ENCODE measurements at regions not wholly inside any gene's neighbourhood (a gene's known extent, or its start where the extent isn't known, plus 50 kb on each side); places are given as distances from the start of the nearest gene placed in this dataset.

GRCh38 chr7:152544971-152545619 is 109.3 kb upstream of the KMT2C start:
- Histone ChIP-seq H4K5ac (ENCODE audit: low read depth, low read length) (no peak overlapping the region), H3K9ac (ENCODE audit: low read depth, low read length) (no peak overlapping the region), H3K56ac (ENCODE audit: extremely low read depth, insufficient read depth, low read length) (no peak overlapping the region), H4K8ac (ENCODE audit: low read depth in 2 of 2, low read length in 2 of 2) (no peak overlapping the region), H3K27me3 (ENCODE audit: control insufficient read depth, insufficient read depth, low read length) (no peaks in the 10 kb centered on the region), H2BK5ac (ENCODE audit: low read depth, low read length, poor library complexity, severe bottlenecking) (no peak overlapping the region), H4K20me1 (ENCODE audit: insufficient read depth, low read length) (no peaks in the 10 kb centered on the region), H4K91ac (ENCODE audit: insufficient read depth, low read depth, low read length) (no peak overlapping the region), H3K27ac (ENCODE audit: insufficient read depth, low read length) (no peak overlapping the region), H3K23ac (ENCODE audit: low read depth, low read length) (no peak overlapping the region), H2BK15ac (ENCODE audit: low read depth, low read length) (no peak overlapping the region), H2BK120ac (ENCODE audit: low read depth, low read length) (no peak overlapping the region), H3K36me3 (ENCODE audit: control insufficient read depth, insufficient read depth, low read length) (no peaks in the 10 kb centered on the region), H2AK9ac (replicated peaks; ENCODE audit: low read depth, low read length, poor library complexity) (no peak overlapping the region), H2AFZ (replicated peaks; ENCODE audit: low read length, poor library complexity) (no peak overlapping the region), H2AK5ac (ENCODE audit: low read depth, low read length) (no peak overlapping the region), H3K4me1 (ENCODE audit: control insufficient read depth, insufficient read depth, low read length) (no peaks in the 10 kb centered on the region), H3K14ac (replicated peaks; ENCODE audit: low read depth, low read length) (no peak overlapping the region), H3K4ac (ENCODE audit: low read depth, low read length) (no peak overlapping the region), H3K9me1 (ENCODE audit: insufficient read depth, low read length) (no peaks in the 10 kb centered on the region), H3K79me1 (ENCODE audit: low read depth in 1 of 2, low read length in 2 of 2) (no peaks in the 10 kb centered on the region), H2BK20ac (ENCODE audit: low read depth, low read length) (no peak overlapping the region), H3K18ac (ENCODE audit: low read depth, low read length) (no peak overlapping the region), H3K4me3 (ENCODE audit: insufficient read depth, low read depth, low read length) (no peak overlapping the region), H3K4me2 (ENCODE audit: low read depth, low read length) (no peak overlapping the region), H3K9me3 (ENCODE audit: control insufficient read depth, insufficient read depth, low read length) (no peaks in the 10 kb centered on the region)
- WGBS, 2 experiments (ENCODE audit: extremely low coverage in 2 of 2, insufficient read length in 1 of 2) = 20% methylated on average over 1 of the region's 13 CpGs; no CpG with 5 or more reads in 1 of the 2 experiments
- ChIA-PET CTCF (no interaction called here), POLR2A (ENCODE audit: unreplicated experiment) (no interaction called here)
- in situ Hi-C loops (cut with MboI; ENCODE audit: low sequenced_read_pairs) = no loop called here
- ATAC-seq (ENCODE audit: low read depth) = no peak
- DNase-seq = no peak
- no peak for TF ChIP-seq POLR2A (IDR thresholded peaks at IDR 0.05; ENCODE audit: low read depth, low read length)
- TF ChIP-seq RFX5 (IDR thresholded peaks at IDR 0.05; ENCODE audit: low read depth, low read length) = no peak
- no peak for TF ChIP-seq CEBPB (IDR thresholded peaks at IDR 0.05; ENCODE audit: low read depth, low read length)
- no peak for TF ChIP-seq RCOR1 (IDR thresholded peaks at IDR 0.05; ENCODE audit: insufficient replicate concordance, low read length)
- no peak for TF ChIP-seq CHD1 (IDR thresholded peaks at IDR 0.05; ENCODE audit: low read depth, low read length)
- TF ChIP-seq MAZ (IDR thresholded peaks at IDR 0.05; ENCODE audit: borderline replicate concordance, low read depth, low read length) = no peak
- TF ChIP-seq, protein P1, sequence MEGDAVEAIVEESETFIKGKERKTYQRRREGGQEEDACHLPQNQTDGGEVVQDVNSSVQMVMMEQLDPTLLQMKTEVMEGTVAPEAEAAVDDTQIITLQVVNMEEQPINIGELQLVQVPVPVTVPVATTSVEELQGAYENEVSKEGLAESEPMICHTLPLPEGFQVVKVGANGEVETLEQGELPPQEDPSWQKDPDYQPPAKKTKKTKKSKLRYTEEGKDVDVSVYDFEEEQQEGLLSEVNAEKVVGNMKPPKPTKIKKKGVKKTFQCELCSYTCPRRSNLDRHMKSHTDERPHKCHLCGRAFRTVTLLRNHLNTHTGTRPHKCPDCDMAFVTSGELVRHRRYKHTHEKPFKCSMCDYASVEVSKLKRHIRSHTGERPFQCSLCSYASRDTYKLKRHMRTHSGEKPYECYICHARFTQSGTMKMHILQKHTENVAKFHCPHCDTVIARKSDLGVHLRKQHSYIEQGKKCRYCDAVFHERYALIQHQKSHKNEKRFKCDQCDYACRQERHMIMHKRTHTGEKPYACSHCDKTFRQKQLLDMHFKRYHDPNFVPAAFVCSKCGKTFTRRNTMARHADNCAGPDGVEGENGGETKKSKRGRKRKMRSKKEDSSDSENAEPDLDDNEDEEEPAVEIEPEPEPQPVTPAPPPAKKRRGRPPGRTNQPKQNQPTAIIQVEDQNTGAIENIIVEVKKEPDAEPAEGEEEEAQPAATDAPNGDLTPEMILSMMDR (conservative IDR thresholded peaks at IDR 0.05; ENCODE audit: low read depth, low read length) = no peak
- TF ChIP-seq FOS (IDR thresholded peaks at IDR 0.05; ENCODE audit: low read depth, low read length) = no peak
- TF ChIP-seq, protein P2, sequence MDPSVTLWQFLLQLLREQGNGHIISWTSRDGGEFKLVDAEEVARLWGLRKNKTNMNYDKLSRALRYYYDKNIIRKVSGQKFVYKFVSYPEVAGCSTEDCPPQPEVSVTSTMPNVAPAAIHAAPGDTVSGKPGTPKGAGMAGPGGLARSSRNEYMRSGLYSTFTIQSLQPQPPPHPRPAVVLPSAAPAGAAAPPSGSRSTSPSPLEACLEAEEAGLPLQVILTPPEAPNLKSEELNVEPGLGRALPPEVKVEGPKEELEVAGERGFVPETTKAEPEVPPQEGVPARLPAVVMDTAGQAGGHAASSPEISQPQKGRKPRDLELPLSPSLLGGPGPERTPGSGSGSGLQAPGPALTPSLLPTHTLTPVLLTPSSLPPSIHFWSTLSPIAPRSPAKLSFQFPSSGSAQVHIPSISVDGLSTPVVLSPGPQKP (IDR thresholded peaks at IDR 0.05; ENCODE audit: borderline replicate concordance, low read depth, low read length) = no peak
- TF ChIP-seq, protein P3, sequence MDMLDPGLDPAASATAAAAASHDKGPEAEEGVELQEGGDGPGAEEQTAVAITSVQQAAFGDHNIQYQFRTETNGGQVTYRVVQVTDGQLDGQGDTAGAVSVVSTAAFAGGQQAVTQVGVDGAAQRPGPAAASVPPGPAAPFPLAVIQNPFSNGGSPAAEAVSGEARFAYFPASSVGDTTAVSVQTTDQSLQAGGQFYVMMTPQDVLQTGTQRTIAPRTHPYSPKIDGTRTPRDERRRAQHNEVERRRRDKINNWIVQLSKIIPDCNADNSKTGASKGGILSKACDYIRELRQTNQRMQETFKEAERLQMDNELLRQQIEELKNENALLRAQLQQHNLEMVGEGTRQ (IDR thresholded peaks at IDR 0.05; ENCODE audit: low read depth, low read length) = no peak
- TF ChIP-seq BHLHE40 (IDR thresholded peaks at IDR 0.05; ENCODE audit: low read depth, low read length) = no peak
- TF ChIP-seq MAFK (IDR thresholded peaks at IDR 0.05; ENCODE audit: low read depth, low read length) = no peak
- TF ChIP-seq MXI1 (IDR thresholded peaks at IDR 0.05; ENCODE audit: borderline replicate concordance, low read depth, low read length) = no peak
- intact Hi-C loops (cut with micrococcal nuclease) = no loop called here
- BruUV-seq (replicated peaks) = no TSS peak
- dilution Hi-C loops (cut with HindIII; ENCODE audit: low sequenced_read_pairs, unreplicated experiment) = no loop called here
